B cell (primary cell): ENCODE measurements at regions not wholly inside any gene's neighbourhood (a gene's known extent, or its start where the extent isn't known, plus 50 kb on each side); places are given as distances from the start of the nearest gene placed in this dataset.

ENCODE experiments used
- ATAC-seq: fragments of 200-7000 bp; cut with Tn5 transposase; one replicate; pipeline ENCODE4 v1.10.0; 2021; ENCODE audit warnings: low read depth, mild to moderate bottlenecking, moderate number of reproducible peaks, moderate library complexity
- CTCF ChIA-PET: fragments of 350-600 bp; sonication (Branson Sonifier 250); formaldehyde crosslinking; loops from one replicate; lab custom pipeline; 2021; ENCODE audit warnings: antibody characterized with exemption, inconsistent platforms; lab: Charles Lee
- POLR2A ChIA-PET: fragments of 350-600 bp; sonication (Branson Sonifier 250); formaldehyde crosslinking; loops from one replicate; lab custom pipeline; 2021; ENCODE audit warnings: antibody characterized with exemption; lab: Charles Lee
- DNase-seq: peaks from one replicate; pipeline ENCODE4 v3.0.0; 2013
- H2AFZ ChIP-seq: 2 replicates; pipeline ENCODE4 v1.6.1; 2012; ENCODE audit warnings: mild to moderate bottlenecking, low read depth, low read length; ENCODE audit not compliant: insufficient read depth, poor library complexity, severe bottlenecking
- H3K27ac ChIP-seq, 2 donors: 1 replicate in 1 of 2; 2 replicates in 1 of 2; pipeline ENCODE4 v1.5.1; 2012 to 2013; ENCODE audit warnings: low read length in 2 of 2, mild to moderate bottlenecking in 2 of 2, moderate library complexity in 1 of 2
- H3K27me3 ChIP-seq, 4 experiments: fragments of 200-600 bp in 1 of 4; sonication (generic) in 1 of 4; replicated peaks in 1 of 4; 1 replicate in 2 of 4; 2 replicates in 2 of 4; pipeline versions ENCODE4 v1.6.1 to v1.7.0; 2013 to 2016; ENCODE audit warnings: low read length in 3 of 4, mild to moderate bottlenecking in 2 of 4, mixed read lengths in 1 of 4, moderate library complexity in 1 of 4; ENCODE audit not compliant: insufficient read depth in 4 of 4, control insufficient read depth in 3 of 4; ENCODE audit errors: control extremely low read depth in 1 of 4
- H3K36me3 ChIP-seq, 2 experiments: replicated peaks in 1 of 2; 1 replicate in 1 of 2; 2 replicates in 1 of 2; pipeline versions ENCODE4 v1.6.1 to v1.7.1; 2013; ENCODE audit warnings: low read length in 1 of 2; ENCODE audit not compliant: insufficient read depth in 2 of 2, control insufficient read depth in 1 of 2; ENCODE audit errors: control extremely low read depth in 1 of 2, extremely low read depth in 1 of 2
- H3K4me1 ChIP-seq, 2 donors: fragments of 200-600 bp in 1 of 2; sonication (generic) in 1 of 2; 1 replicate in 1 of 2; 2 replicates in 1 of 2; pipeline versions ENCODE4 v1.5.1 to v1.6.1; 2013 to 2017; ENCODE audit warnings: low read length in 2 of 2; ENCODE audit not compliant: control insufficient read depth in 2 of 2, insufficient read depth in 2 of 2
- H3K4me2 ChIP-seq: replicated peaks from 2 replicates; pipeline ENCODE3; 2012; ENCODE audit warnings: mild to moderate bottlenecking, low read depth, low read length; ENCODE audit not compliant: poor library complexity, severe bottlenecking
- H3K4me3 ChIP-seq, 5 experiments: fragments of 200-600 bp in 1 of 5; sonication (generic) in 1 of 5; 1 replicate in 3 of 5; 2 replicates in 2 of 5; pipeline versions ENCODE4 v1.5.1 to v1.7.0; 2011 to 2016; ENCODE audit warnings: low read length in 4 of 5, mild to moderate bottlenecking in 4 of 5, low read depth in 2 of 5, control low read depth in 1 of 5, moderate library complexity in 1 of 5; ENCODE audit not compliant: insufficient read depth in 1 of 5; ENCODE audit errors: control extremely low read depth in 1 of 5, extremely low read depth in 1 of 5
- H3K79me2 ChIP-seq: fragments of 200-600 bp; sonication (generic); one replicate; pipeline ENCODE4 v1.6.0; 2016; ENCODE audit warnings: low read length; ENCODE audit not compliant: control insufficient read depth, insufficient read depth
- H3K9ac ChIP-seq: fragments of 200-600 bp; sonication (generic); 2 replicates; pipeline ENCODE4 v1.6.1; 2017; ENCODE audit warnings: mild to moderate bottlenecking, low read length, moderate library complexity
- H3K9me3 ChIP-seq, 3 donors: one replicate each; pipeline versions ENCODE4 v1.6.1 to v1.7.1; 2013; ENCODE audit warnings: low read length in 2 of 3; ENCODE audit not compliant: control insufficient read depth in 2 of 3, insufficient read depth in 1 of 3; ENCODE audit errors: control extremely low read depth in 1 of 3
- H4K20me1 ChIP-seq: 2 replicates; pipeline ENCODE4 v1.6.0; 2012; ENCODE audit warnings: mild to moderate bottlenecking, low read length; ENCODE audit not compliant: insufficient read depth, control insufficient read depth, poor library complexity, severe bottlenecking
- H3K27ac Mint-ChIP-seq: one replicate; pipeline ENCODE4 v1.8.0; 2021; ENCODE audit warnings: mixed read lengths
- H3K27me3 Mint-ChIP-seq: one replicate; pipeline ENCODE4 v1.8.0; 2021; ENCODE audit warnings: mixed read lengths
- H3K4me1 Mint-ChIP-seq: one replicate; pipeline ENCODE4 v1.8.0; 2021; ENCODE audit warnings: mixed read lengths
- H3K4me3 Mint-ChIP-seq: one replicate; pipeline ENCODE4 v1.8.0; 2021; ENCODE audit warnings: mixed read lengths
- H3K9me3 Mint-ChIP-seq: one replicate; pipeline ENCODE4 v1.8.0; 2022; ENCODE audit warnings: mixed read lengths; ENCODE audit not compliant: insufficient read depth
- CTCF ChIP-seq: fragments of 200-600 bp; IDR thresholded peaks from one replicate; pipeline ENCODE4 v1.8.0; 2022; ENCODE audit warnings: antibody characterized with exemption, mild to moderate bottlenecking
- EZH2 ChIP-seq: IDR thresholded peaks from 2 replicates; pipeline ENCODE4 v1.6.1; 2012; ENCODE audit warnings: borderline replicate concordance, low read depth, mild to moderate bottlenecking, moderate library complexity, low read length; ENCODE audit not compliant: insufficient read depth, poor library complexity, severe bottlenecking
- WGBS: methylation state at CpG from one replicate; pipeline ENCODE4 v1.1.5; 2013; ENCODE audit warnings: missing lambda C conversion rate; ENCODE audit not compliant: insufficient coverage; 5-methylcytosine and 5-hydroxymethylcytosine counted together
- intact Hi-C: fragments of 100-400 bp; cut with micrococcal nuclease; formaldehyde crosslinking; loops from one replicate; pipeline ENCODE4 v1.10.0; 2022

DNA sequence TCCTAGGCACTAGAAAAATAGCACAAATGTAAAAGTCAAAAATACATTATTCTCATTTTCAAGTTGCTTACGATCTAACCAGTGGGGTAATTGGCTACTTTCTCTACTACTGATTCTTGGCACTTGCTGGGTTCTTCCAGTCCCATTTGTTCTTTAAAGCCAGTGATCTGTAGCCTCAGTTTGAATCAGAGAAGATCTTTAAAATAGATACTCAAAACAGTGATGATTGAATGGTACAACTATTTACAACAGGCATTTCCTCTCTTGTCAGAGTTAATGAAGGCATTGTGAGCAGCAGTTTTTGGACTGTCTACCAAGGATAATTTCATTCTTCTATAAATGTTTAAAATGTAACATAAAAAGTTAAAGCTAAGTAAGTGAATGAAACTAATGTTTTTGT is 128.3 kb upstream of the FSIP2 start:
- POLR2A ChIA-PET, result no interaction called here
- no peaks in the 10 kb centered on the region for H3K79me2 ChIP-seq
- no peaks in the 10 kb centered on the region for H3K27me3 ChIP-seq
- TF ChIP-seq EZH2 (no peak), CTCF (no peak)
- Mint-ChIP-seq H3K9me3 (peaks cover 5% of the 10 kb centered on the region), H3K27ac (no peak overlapping the region), H3K4me1 (no peaks in the 10 kb centered on the region), H3K4me3 (no peak overlapping the region), H3K27me3 (no peaks in the 10 kb centered on the region)
- H3K36me3 ChIP-seq, result no peaks in the 10 kb centered on the region
- intact Hi-C loops, result no loop called here
- H3K9me3 ChIP-seq, result no peaks in the 10 kb centered on the region
- no peak for DNase-seq
- WGBS, result no CpG with 5 or more reads among the region's 1 CpG
- H3K9ac ChIP-seq, result no peak overlapping the region
- no peak overlapping the region for H3K4me2 ChIP-seq
- no peak overlapping the region for H3K27ac ChIP-seq
- no peaks in the 10 kb centered on the region for H3K4me1 ChIP-seq
- CTCF ChIA-PET, result no interaction called here
- no peak for ATAC-seq
- no peaks in the 10 kb centered on the region for H4K20me1 ChIP-seq
- H3K4me3 ChIP-seq, result no peak overlapping the region
- H2AFZ ChIP-seq, result no peak overlapping the region

- Histone ChIP-seq H3K27me3 (no peaks in the 10 kb centered on the region), H2AFZ (no peak overlapping the region), H3K27ac (no peak overlapping the region), H3K4me2 (no peak overlapping the region), H3K79me2 (no peaks in the 10 kb centered on the region), H3K9me3 (peaks cover 0 to 3% (median 0%) of the 10 kb centered on the region in 3 donors), H3K36me3 (no peaks in the 10 kb centered on the region), H3K4me1 (no peaks in the 10 kb centered on the region), H3K9ac (no peak overlapping the region), H4K20me1 (no peaks in the 10 kb centered on the region), H3K4me3 (no peak overlapping the region)
- no peaks in the 10 kb centered on the region for H3K4me1 Mint-ChIP-seq
- no peaks in the 10 kb centered on the region for H3K27me3 Mint-ChIP-seq
- no peak for ATAC-seq
- ChIA-PET CTCF (no interaction called here), POLR2A (no interaction called here)
- intact Hi-C loops, result no loop called here
- H3K27ac Mint-ChIP-seq, result no peak overlapping the region
- peaks cover 3% of the 10 kb centered on the region for H3K9me3 Mint-ChIP-seq
- no CpG with 5 or more reads among the region's 1 CpG for WGBS
- no peak for TF ChIP-seq EZH2
- TF ChIP-seq CTCF, result no peak
- H3K4me3 Mint-ChIP-seq, result no peak overlapping the region
- no peak for DNase-seq
Measured at GRCh38 chr2:185618625-185619024, 120.0 kb upstream of the FSIP2 start.
